ENCODE measurements at regions not wholly inside any gene's neighbourhood (a gene's known extent, or its start where the extent isn't known, plus 50 kb on each side); places are given as distances from the start of the nearest gene placed in this dataset.

- Histone ChIP-seq H3K4me1 (ENCODE audit: control insufficient read depth, extremely low read depth, insufficient read depth, low read length) (no peaks in the 10 kb centered on the region), H3K9ac (ENCODE audit: control insufficient read depth, extremely low read depth, insufficient read depth, low read length) (no peak overlapping the region), H3K27ac (ENCODE audit: control insufficient read depth, insufficient read depth, low read length) (no peak overlapping the region), H3K4me2 (ENCODE audit: control insufficient read depth, extremely low read depth, insufficient read depth, low read depth, low read length) (no peak overlapping the region), H4K20me1 (ENCODE audit: control insufficient read depth, extremely low read depth, insufficient read depth, low read length) (no peaks in the 10 kb centered on the region), H3K9me1 (ENCODE audit: control insufficient read depth, extremely low read depth, insufficient read depth, low read length) (no peaks in the 10 kb centered on the region), H3K27me3 (ENCODE audit: control insufficient read depth, extremely low read depth, insufficient read depth, low read length) (no peaks in the 10 kb centered on the region), H3K4me3 (ENCODE audit: control insufficient read depth in 2 of 3, extremely low read depth in 1 of 3, insufficient read depth in 2 of 3, low read depth in 1 of 3, low read length in 3 of 3) (no peak overlapping the region), H2AFZ (ENCODE audit: control insufficient read depth, low read length) (no peak overlapping the region), H3K79me2 (ENCODE audit: control insufficient read depth, insufficient read depth, low read length) (no peaks in the 10 kb centered on the region), H3K36me3 (ENCODE audit: control insufficient read depth in 2 of 2, extremely low read depth in 1 of 2, insufficient read depth in 2 of 2, low read length in 2 of 2) (no peaks in the 10 kb centered on the region), H3K9me3 (ENCODE audit: control insufficient read depth, low read depth, low read length) (no peaks in the 10 kb centered on the region)
- TF ChIP-seq EZH2 (IDR thresholded peaks at IDR 0.05; ENCODE audit: low read length): no peak
- no peak for TF ChIP-seq CTCF (optimal IDR thresholded peaks at IDR 0.05 in 1 of 3, IDR thresholded peaks at IDR 0.05 in 1 of 3, conservative IDR thresholded peaks at IDR 0.05 in 1 of 3; ENCODE audit: extremely low read depth in 1 of 3, insufficient read depth in 2 of 3, low read length in 3 of 3)
- dilution Hi-C loops (cut with MboI; ENCODE audit: extremely low pct_ligation_motif_present, low sequenced_read_pairs): no loop called here
- FAIRE-seq (no peak), DNase-seq (ENCODE audit: low read depth, low spot score) (no peak)
Observed at GRCh38 chr6:155791186-155791585, 335.5 kb upstream of the NOX3 start.

GRCh38 chr6:155787168-155787567, 331.5 kb upstream of the NOX3 start:
- dilution Hi-C loops (cut with MboI; ENCODE audit: extremely low pct_ligation_motif_present, low sequenced_read_pairs): no loop called here
- no peak for FAIRE-seq
- TF ChIP-seq CTCF (optimal IDR thresholded peaks at IDR 0.05 in 1 of 3, IDR thresholded peaks at IDR 0.05 in 1 of 3, conservative IDR thresholded peaks at IDR 0.05 in 1 of 3; ENCODE audit: extremely low read depth in 1 of 3, insufficient read depth in 2 of 3, low read length in 3 of 3): no peak
- TF ChIP-seq EZH2 (IDR thresholded peaks at IDR 0.05; ENCODE audit: low read length): no peak

More at GRCh38 chr6:155787168-155787567, 331.5 kb upstream of the NOX3 start:
- no peaks in the 10 kb centered on the region for H3K36me3 ChIP-seq (ENCODE audit: control insufficient read depth in 2 of 2, extremely low read depth in 1 of 2, insufficient read depth in 2 of 2, low read length in 2 of 2)
- H3K79me2 ChIP-seq (ENCODE audit: control insufficient read depth, insufficient read depth, low read length): no peaks in the 10 kb centered on the region
- DNase-seq (ENCODE audit: low read depth, low spot score): no peak
- no peak overlapping the region for H2AFZ ChIP-seq (ENCODE audit: control insufficient read depth, low read length)
- no peaks in the 10 kb centered on the region for H3K27me3 ChIP-seq (ENCODE audit: control insufficient read depth, extremely low read depth, insufficient read depth, low read length)
- no peaks in the 10 kb centered on the region for H4K20me1 ChIP-seq (ENCODE audit: control insufficient read depth, extremely low read depth, insufficient read depth, low read length)
- H3K4me3 ChIP-seq (ENCODE audit: control insufficient read depth in 2 of 3, extremely low read depth in 1 of 3, insufficient read depth in 2 of 3, low read depth in 1 of 3, low read length in 3 of 3): no peak overlapping the region
- peaks cover 12% of the 10 kb centered on the region for H3K4me1 ChIP-seq (ENCODE audit: control insufficient read depth, extremely low read depth, insufficient read depth, low read length)
- H3K9me1 ChIP-seq (ENCODE audit: control insufficient read depth, extremely low read depth, insufficient read depth, low read length): no peaks in the 10 kb centered on the region
- no peak overlapping the region for H3K4me2 ChIP-seq (ENCODE audit: control insufficient read depth, extremely low read depth, insufficient read depth, low read depth, low read length)
- no peak overlapping the region for H3K9ac ChIP-seq (ENCODE audit: control insufficient read depth, extremely low read depth, insufficient read depth, low read length)
- H3K9me3 ChIP-seq (ENCODE audit: control insufficient read depth, low read depth, low read length): no peaks in the 10 kb centered on the region
- H3K27ac ChIP-seq (ENCODE audit: control insufficient read depth, insufficient read depth, low read length): no peak overlapping the region

Data from keratinocyte (primary cell).